Fibroblast of pulmonary artery (primary cell): ENCODE measurements at regions not wholly inside any gene's neighbourhood (a gene's known extent, or its start where the extent isn't known, plus 50 kb on each side); places are given as distances from the start of the nearest gene placed in this dataset.

ENCODE experiments used
- DNase-seq: peaks from one replicate; pipeline ENCODE4 v3.0.0-alpha.2; 2010; ENCODE audit warnings: low read depth
- H3K4me3 ChIP-seq: replicated peaks from 2 replicates; pipeline ENCODE4 v1.5.1; 2011; ENCODE audit warnings: low read depth, mild to moderate bottlenecking, control low read depth, low read length, moderate library complexity
- TF ChIP-seq, protein P1 (sequence below): IDR thresholded peaks from 2 replicates; pipeline ENCODE4 v1.5.1; 2011; ENCODE audit warnings: mild to moderate bottlenecking, control low read depth, low read length, inconsistent platforms; ENCODE audit errors: missing control alignments

DNA sequence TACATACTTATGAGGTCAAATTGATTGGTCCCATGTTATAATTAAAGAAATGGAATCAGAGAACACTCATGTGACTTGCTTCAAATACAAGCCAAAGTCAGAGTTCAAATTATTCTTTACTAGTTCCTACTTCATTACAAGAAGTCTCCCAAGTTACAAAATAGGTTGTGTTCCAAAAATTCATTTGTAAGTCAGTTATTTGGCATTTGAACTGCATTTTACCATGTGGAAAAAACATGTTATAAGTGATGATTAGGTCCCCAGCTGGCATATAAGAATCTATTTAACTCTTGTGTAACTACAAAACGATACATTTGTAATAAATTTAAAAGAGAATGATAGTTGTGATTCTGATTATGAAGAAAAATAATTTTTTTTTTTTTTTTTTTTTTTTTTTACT lies 124.1 kb downstream of the DISP1 start:
- no peak for DNase-seq
- no peak overlapping the region for H3K4me3 ChIP-seq
- TF ChIP-seq, protein P1, sequence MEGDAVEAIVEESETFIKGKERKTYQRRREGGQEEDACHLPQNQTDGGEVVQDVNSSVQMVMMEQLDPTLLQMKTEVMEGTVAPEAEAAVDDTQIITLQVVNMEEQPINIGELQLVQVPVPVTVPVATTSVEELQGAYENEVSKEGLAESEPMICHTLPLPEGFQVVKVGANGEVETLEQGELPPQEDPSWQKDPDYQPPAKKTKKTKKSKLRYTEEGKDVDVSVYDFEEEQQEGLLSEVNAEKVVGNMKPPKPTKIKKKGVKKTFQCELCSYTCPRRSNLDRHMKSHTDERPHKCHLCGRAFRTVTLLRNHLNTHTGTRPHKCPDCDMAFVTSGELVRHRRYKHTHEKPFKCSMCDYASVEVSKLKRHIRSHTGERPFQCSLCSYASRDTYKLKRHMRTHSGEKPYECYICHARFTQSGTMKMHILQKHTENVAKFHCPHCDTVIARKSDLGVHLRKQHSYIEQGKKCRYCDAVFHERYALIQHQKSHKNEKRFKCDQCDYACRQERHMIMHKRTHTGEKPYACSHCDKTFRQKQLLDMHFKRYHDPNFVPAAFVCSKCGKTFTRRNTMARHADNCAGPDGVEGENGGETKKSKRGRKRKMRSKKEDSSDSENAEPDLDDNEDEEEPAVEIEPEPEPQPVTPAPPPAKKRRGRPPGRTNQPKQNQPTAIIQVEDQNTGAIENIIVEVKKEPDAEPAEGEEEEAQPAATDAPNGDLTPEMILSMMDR: no peak

DNA sequence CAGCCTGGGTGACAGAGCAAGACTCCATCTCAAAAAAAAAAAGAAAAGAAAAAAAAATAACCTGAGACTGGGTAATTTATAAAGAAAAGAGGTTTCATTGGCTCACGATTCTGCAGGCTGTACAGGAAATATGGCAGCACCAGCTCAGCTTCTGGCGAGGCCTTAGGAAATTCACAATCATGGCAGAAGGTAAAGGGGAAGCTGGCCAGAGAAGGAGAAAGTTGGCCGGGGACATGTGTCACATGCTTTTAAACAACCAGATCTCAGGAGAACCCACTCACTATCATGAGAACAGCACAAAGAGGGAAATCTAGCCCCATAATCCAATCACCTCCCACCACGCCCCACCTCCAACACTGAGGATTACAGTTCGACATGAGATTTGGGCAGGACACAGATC lies 125.3 kb downstream of the DISP1 start:
- TF ChIP-seq, protein P1: no peak
- H3K4me3 ChIP-seq: no peak overlapping the region
- no peak for DNase-seq

DNA sequence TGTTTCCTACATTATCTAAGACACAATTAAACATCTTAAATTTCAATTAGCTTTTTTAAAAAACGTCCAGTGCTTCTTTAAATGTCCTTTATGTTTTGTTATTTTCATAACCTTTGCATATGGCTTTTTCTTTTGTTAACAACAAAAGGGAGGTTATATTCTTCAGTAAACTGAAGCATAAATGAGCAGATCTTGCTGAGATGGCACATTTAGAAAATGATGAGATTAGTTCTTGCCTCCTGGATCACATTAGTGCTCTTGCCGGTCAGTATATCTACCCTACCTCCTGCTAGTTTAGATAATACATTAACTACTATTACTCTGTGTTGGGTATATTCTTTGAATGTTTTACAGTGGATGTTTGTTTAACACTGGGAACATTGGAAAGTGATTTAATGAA lies 126.1 kb downstream of the DISP1 start:
- TF ChIP-seq, protein P1: no peak
- DNase-seq: no peak
- no peak overlapping the region for H3K4me3 ChIP-seq

DNA sequence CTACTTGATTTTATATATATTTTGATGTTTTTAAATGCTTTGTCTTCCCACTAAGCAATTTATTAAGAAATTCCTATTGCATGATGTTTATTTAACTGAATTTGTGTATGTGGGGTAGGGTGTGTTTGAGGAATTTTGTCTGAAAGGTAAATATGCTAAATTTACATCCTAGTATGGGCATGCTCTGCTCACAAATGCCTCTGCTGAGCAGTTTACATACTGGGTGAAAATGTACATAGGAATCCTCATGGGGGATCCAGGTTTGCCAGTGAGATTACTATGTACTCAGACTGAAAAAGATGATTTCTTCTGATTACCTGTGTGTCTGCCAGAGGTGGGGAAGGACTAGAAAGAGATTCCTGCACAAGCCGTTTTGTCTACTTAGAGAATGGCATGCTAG lies 126.6 kb downstream of the DISP1 start:
- H3K4me3 ChIP-seq: no peak overlapping the region
- DNase-seq: no peak
- TF ChIP-seq, protein P1: no peak

DNA sequence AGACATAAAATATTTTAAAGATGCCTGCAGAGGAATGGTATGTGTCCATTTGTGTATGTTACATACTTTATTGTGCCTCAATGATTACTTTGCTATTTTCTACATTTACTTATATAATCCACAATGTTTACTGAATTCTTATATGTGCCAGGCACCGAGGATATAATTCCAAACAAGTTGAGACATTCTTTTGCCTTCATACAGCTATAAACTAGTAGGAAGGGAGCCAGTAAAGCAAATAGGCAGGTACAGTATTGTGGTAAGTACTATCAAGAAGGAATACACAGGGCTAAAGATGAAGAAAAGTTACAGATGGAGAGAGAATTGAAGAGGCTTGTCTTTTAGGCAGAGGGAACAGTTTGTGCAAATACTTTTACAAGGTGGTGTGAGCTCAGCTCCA lies 131.6 kb downstream of the DISP1 start:
- TF ChIP-seq, protein P1: no peak
- no peak for DNase-seq
- H3K4me3 ChIP-seq: no peak overlapping the region

DNA sequence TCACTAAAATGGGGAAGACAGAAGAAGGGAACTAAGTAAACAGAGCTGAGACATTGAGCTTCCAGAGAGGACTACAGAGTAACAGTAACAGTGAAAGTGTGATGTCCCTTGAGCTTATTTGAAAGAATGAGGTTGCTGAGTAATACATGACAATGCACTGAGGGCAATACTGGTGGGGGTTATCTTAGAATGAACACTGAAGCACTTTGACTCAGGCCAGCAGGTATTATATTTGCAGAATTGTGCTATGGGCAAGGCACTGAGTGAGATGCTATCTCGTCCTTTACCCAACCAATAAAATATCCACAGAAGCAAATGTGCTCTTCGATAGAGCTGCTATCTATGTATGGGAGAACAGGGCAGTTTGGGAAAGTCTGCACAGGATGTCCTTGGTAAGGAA lies 133.2 kb downstream of the DISP1 start:
- H3K4me3 ChIP-seq: no peak overlapping the region
- TF ChIP-seq, protein P1: no peak
- DNase-seq: no peak

DNA sequence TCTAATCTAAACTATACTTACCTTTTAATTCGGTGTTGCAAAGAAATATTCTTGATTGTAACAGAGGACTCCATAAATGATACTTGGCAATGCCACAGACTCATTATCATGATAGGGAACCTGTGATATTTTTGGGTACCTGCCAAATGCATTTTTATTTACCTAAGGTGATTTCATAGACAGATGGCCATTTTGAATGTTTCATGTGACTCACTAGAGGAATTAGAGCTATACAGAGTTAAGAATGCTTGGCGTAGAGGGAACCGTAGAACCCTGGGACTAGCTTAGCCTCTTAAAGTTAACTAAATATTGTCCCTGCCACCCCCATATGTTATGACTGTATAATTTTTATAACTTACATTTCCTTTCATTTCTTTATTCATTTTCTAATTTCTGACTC lies 136.1 kb downstream of the DISP1 start:
- TF ChIP-seq, protein P1: no peak
- no peak overlapping the region for H3K4me3 ChIP-seq
- no peak for DNase-seq
